Suprapubic skin (tissue), 3 donors: ENCODE measurements at regions not wholly inside any gene's neighbourhood (a gene's known extent, or its start where the extent isn't known, plus 50 kb on each side); places are given as distances from the start of the nearest gene placed in this dataset.
"Not testable (repeated sequence)": the region's sequence is repeated elsewhere in the genome, so short reads cannot be mapped to it uniquely, and the experiment has no call there.

Source experiments
- EP300 ChIP-seq: sonication (generic); formaldehyde crosslinking; IDR thresholded peaks from one replicate; pipeline ENCODE4 v1.6.1; 2017; ENCODE audit warnings: antibody characterized with exemption
- POLR2A ChIP-seq, 2 donors: fragments of 450-650 bp; IDR thresholded peaks; one replicate each; pipeline ENCODE4 v1.6.1; 2017; ENCODE audit warnings: antibody characterized with exemption in 2 of 2, mild to moderate bottlenecking in 2 of 2, moderate library complexity in 2 of 2
- TF ChIP-seq, protein P1 (sequence below), 2 donors: fragments of 200-600 bp in 1 of 2; fragments of 450-650 bp in 1 of 2; sonication (generic) in 1 of 2; IDR thresholded peaks; one replicate each; pipeline ENCODE4 v1.5.1; 2016 to 2019; ENCODE audit warnings: antibody characterized with exemption in 2 of 2, mild to moderate bottlenecking in 1 of 2, moderate library complexity in 1 of 2

DNA sequence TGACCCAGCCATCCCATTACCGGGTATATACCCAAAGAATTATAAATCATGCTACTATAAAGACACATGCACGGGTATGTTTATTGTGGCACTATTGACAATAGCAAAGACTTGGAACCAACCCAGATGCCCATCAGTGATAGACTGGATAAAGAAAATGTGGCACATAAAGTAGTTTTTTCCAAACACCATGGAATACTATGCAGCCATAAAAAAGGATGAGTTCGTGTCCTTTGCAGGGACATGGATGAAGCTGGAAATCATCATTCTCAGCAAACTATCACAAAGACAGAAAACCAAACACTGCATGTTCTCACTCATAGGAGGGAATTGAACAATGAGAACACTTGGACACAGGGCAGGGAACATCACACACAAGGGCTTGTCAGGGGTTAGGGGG, 1268.9 kb upstream of the NUDT12 start:
- TF ChIP-seq, protein P1, sequence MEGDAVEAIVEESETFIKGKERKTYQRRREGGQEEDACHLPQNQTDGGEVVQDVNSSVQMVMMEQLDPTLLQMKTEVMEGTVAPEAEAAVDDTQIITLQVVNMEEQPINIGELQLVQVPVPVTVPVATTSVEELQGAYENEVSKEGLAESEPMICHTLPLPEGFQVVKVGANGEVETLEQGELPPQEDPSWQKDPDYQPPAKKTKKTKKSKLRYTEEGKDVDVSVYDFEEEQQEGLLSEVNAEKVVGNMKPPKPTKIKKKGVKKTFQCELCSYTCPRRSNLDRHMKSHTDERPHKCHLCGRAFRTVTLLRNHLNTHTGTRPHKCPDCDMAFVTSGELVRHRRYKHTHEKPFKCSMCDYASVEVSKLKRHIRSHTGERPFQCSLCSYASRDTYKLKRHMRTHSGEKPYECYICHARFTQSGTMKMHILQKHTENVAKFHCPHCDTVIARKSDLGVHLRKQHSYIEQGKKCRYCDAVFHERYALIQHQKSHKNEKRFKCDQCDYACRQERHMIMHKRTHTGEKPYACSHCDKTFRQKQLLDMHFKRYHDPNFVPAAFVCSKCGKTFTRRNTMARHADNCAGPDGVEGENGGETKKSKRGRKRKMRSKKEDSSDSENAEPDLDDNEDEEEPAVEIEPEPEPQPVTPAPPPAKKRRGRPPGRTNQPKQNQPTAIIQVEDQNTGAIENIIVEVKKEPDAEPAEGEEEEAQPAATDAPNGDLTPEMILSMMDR (IDR thresholded peaks at IDR 0.05) = not testable (repeated sequence)
- TF ChIP-seq POLR2A (IDR thresholded peaks at IDR 0.05); EP300: not testable (repeated sequence)
